GM21423 (cell line): ENCODE measurements at regions not wholly inside any gene's neighbourhood (a gene's known extent, or its start where the extent isn't known, plus 50 kb on each side); places are given as distances from the start of the nearest gene placed in this dataset.

Experiments used
- ATAC-seq: cut with Tn5 transposase; IDR thresholded peaks from one replicate; pipeline ENCODE4 v1.9.1; 2021; ENCODE audit warnings: mild to moderate bottlenecking, moderate library complexity; ENCODE audit not compliant: unreplicated experiment

DNA sequence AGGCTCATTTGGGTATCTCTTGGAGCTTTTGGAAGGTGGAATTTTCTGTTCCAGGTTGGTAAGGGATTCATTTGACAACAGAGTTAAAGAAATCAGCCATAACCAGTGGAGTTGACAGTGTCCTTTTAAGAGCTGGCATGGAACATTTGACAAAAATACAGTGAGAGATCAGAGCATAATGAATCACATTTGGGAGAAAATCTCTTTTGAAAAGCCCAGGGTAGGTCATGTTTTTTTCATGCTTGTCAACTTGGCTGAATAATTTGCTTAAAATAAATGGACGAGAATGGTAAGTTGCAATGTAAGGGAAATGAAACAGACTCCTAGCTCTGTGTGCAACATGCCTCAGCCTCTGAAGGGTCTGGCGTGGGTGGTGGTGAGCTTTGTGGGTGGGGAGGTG, 235.3 kb upstream of the N4BP1 start:
- no peak for ATAC-seq

DNA sequence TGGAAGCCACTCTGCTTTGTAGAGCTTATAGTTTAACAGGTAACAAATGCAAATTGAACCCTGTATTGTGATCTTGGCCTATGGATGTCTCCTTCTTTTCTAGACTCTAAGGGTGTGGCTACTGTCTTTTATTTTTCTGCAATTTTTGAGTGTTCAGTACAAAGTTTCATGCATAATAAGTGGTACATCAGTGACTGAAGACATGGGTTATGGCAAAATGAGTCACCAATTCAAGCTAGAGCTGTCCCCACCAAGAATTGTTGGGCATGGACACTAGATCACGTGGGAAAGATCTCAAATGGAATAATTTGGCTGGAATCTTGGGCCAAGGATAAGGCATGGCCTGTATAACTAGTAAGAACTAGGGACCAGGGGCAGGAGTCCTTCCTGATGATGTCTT, 228.4 kb upstream of the N4BP1 start:
- ATAC-seq: no peak

DNA sequence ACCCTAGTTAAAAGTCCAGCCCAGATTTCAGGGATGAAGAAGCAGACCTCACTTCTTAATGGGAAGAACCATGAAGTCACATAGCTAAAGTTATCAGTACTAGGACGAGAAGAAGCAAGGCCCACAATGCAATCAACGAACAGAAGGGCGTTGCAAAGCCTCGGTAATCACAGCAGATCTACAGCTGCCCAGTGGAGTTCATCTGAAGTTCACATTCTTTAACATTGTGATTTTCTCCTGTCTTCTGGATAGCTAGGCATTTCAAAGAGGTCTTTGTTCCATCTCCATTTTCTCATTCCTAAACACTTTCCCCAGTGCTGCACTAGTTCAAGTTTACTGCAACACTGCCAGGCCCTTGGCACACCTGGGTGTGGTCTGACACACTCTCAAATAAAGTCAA, 226.7 kb upstream of the N4BP1 start:
- ATAC-seq: no peak

DNA sequence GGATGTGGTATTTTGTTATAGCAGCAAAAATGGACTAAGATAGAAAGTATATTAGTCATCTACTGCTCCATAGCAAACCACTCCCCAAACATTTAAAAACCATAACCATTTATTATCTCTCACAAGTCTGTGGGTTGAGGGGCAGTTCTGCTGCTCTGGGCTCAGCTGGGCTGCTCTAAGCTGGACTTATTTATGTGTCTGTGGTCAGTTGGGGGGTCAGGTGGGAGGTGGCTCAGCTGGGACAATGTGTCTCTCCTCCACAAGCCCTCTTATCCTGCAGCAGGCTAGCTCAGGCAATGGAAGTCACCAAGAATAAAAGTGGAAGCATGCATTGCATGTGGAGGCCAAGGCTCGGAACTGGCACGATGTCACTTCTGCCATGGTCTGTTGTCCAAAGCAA, 226.1 kb upstream of the N4BP1 start:
- ATAC-seq: no peak

DNA sequence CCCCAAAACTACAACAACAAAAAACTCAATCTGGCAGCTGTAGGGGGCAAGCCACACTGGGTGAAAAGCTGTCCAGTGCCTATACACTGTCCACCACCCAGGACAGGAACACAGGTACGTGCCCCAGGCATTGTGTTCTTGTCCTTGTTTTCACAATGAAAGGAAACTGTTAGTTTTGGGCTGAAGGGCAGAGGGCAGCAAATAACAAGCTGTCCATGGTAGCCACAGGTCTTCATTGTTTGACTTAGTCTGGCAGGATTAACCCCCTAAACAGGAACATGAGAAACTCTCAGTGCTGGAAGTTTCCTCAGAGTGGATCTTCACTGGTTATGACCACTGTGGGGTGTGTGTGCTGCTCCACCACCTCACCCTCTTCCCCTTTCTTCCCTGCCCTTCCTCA, 224.6 kb upstream of the N4BP1 start:
- no peak for ATAC-seq

DNA sequence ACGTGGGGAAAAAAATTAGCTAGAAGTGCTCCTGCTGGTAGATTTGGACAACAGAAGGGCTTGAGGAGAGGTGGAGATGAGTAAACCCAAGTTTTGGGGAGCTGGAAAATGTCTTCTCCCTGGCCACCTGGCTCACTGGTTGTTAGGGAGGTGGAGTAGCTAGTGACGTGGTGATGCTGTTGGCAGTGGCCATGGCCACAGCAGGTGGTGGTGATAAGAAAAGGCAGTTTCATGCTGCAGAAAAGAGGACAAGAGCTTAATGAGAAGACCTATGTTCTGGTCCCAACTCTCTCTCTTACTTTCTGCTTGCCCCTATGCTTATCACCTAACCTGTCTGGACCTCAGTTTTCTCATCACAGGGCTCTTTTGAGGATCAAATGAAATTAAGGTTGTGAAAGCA, 223.5 kb upstream of the N4BP1 start:
- ATAC-seq: no peak

DNA sequence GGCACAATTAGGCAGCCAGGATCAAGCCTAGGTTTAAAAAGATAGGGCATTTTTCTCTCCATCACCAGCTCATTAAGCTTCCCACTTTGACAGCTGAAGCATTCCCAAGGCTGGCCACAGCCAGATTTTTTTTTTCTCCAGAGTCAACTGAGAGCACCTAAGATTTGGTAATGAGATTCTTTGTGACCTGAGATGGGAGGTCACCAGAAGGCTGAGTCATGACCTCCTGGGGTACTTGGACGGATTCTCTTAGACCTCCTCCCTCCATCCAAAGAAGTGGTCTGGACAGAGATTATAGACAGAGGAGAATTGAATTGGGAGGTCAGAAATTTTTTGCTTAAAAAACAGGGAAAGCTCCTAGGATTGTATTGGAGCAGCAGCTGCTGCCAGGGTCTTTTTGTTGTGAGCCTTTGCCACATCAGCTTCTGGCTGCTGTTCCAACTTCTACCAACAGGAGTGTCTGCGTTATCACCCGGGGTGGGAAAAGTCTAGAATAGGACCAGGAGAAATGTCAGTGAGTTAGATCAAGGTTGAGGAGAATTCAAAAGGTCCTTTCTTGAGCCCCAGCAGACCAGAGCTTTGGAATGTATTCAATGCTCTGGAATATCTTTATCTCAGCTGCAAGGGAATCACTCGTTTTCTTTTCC, 221.2 kb upstream of the N4BP1 start:
- no peak for ATAC-seq

DNA sequence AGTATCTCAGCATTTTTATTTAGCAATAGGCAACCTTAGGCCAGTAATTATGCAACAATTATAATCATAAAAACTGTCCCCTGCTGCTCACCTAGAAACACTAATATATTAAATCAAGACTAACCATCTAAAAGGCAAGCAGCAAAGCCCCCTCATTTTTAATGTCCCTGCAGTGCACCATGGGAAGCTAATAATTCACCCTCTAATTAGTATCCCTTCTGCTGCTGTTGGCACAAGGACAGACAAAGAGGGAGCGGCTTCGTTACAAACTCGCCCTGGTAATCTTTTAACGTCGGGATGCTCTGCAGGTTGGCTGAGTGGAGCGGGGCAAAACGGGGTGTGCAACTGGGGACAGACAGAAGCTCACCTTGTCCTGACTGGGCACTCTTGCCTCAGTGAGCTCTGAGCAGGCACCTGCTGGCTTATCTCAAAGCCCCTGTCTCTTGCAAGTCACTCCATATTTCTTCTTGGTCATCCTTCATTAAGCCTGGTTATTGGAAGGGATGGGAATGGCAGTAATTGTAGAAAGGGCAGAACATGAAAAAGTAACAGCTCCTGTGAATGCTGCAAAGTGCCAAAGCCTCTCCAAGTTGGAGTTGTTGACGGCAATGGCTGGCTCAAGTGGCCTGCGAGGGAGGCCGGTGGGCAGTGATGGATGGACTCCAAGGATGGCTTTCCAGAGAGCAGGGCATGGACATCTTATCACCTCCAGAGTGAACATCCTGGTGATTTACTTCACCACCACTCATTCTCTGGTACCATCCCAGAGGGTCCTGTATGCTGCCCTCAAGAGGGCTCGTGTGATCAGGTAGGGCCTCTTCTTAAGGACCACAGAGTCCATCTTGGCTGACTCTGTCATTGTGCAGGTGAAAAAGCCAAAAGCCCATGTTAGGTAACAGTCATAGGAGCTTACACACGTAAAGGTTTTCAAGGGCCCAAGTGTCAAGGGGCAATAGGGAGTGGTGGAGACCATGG, 219.6 kb upstream of the N4BP1 start:
- ATAC-seq: no peak

DNA sequence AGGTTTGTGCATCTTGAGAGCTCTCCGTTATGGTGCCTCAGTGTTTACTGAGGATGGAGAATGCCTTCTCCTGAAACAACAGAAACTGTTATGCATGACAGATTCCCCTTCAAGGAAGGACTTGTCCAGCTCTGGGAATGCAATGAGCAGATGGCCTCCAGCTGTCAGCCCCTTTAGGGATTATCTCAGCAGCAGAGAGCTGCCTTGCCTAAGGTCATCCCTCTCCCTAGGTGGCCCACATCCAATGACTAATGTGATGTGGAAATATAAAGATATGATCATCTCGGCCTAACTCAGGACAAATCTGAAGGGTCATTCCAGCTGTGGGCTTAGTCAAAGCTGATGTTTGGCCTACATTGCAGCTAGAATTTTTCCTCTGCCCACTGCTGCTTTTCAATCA, 214.3 kb upstream of the N4BP1 start:
- ATAC-seq: no peak

DNA sequence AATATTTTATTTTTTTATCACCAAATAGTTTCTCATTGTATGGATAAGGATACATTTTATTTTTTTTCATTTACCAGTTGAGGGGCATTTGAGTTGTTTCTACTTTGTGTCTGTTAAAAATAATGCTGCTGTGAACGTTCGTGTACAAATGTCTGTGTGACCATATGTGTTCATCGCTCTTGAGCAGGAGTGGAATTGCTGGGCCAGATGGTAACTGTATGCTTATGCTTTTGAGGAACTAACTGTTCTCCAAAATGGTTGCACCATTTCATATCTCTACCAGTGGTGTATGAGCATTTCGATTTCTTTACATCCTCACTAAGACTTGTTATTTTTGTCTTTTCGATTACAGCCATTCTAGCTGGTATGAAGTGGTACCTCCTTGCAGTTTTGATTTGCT, 212.5 kb upstream of the N4BP1 start:
- no peak for ATAC-seq

DNA sequence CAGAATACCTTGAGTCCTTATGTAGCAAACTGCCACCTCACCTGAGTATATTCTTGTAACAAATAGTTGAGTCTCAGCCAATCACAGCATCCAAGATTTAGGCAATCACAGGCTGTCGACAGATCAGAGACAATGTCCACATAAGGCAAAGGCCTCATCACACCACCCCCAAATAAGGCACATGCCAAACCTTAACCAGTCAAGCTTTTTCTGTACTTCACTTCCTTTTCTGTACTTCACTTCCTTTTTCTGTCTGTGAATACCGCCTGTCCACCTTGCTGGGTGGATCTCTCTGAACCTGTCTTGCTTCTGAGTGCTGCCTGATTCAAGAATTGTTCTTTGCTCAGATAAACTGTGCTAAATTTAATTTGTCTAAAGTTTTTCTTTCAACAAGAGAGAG, 210.4 kb upstream of the N4BP1 start:
- ATAC-seq: no peak

DNA sequence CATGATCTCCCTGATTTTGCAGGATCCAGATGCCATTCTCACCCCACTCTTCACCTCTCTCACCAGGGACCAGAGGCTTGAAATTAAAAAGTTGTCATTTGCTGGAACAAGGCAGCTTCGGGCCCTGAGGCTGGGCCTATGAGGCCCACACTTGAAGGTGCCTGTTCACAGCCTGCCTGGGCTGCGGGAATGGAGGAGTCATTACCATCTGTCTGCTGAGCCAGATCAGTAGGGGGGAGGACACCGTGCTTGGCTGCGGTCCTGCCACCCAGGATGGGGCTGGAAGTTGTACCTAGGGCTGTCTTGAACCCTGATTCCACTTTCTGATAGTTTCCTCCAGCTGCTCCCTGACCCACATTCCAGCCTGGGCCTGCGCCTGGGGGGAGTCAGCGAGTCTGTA, 208.3 kb upstream of the N4BP1 start:
- no peak for ATAC-seq

DNA sequence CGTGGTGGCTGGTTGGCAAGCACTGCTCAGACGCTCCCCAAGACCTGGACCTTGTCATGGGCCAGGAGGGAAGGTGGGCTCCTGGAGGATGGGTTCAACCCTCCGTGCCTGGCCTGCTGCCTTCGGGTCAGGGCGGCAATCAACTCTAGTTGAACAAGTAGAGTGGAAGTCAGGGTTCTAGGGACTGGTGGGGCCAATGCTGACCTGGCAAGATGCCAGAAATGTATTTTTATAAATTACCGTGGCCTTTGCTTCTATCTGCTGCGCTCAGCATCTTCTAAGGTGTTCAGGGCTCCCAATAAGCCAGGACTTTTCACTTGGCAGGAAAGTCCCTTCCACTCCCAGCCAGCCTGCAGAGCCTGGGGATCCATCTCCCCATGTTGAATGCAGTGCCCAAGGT, 207.1 kb upstream of the N4BP1 start:
- no peak for ATAC-seq

DNA sequence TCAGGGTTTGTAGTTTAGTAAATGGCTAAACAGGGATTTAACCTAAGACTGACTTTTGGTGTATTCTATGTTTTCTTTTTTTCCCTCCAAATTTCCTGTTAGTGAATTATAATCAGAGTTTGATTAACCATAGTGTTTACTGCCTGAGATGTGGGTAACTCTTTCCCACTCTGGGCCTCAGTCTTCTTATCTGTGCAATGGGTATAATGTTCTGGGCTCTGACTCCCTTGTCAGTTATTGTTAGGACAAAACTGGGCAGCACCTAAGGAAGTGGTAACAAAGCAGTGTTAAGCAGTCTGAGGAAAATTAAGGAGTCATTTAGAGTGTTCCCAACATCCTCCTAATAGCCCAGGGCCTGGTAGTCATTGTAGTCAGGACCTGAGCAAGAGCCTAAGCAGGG, 206.4 kb upstream of the N4BP1 start:
- no peak for ATAC-seq

DNA sequence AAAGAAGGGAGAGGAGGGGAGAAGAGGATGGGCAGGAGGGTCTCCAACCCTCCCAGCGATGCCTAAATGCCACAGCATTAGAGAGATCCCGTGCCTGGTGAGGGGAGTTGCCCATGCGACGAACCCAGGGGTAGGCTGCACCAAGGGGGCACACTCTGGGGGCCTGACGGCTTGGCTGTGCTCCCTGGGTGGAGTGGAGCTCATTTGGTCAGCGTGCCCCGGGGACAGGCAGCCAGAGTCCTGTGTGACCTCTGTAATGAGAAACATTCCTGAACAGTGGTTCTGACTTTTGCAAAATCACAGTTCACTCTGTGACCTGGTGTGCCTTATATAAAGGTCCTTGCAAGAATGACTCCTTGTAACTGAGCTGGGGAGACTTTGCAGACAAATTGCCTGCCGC, 205.0 kb upstream of the N4BP1 start:
- no peak for ATAC-seq

DNA sequence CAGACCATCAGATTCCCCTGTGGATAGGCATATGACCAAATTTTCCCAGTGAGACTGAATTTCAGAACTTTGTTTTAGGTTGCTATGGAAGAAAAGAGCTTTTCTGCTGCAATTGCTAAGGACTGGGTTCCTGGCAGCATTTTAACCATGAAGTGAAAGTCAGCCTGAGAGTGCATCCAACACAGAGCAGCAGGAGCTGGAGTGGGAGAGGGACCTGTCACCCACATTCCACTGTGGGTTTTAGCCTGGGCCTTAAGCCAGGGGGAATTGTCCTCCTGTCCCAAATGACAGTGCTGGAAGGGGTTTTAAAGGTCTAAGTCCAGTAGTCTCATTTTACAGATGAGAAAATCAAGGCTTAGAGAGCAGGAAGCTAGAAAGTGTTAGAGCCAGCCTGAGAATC, 203.5 kb upstream of the N4BP1 start:
- ATAC-seq: no peak

DNA sequence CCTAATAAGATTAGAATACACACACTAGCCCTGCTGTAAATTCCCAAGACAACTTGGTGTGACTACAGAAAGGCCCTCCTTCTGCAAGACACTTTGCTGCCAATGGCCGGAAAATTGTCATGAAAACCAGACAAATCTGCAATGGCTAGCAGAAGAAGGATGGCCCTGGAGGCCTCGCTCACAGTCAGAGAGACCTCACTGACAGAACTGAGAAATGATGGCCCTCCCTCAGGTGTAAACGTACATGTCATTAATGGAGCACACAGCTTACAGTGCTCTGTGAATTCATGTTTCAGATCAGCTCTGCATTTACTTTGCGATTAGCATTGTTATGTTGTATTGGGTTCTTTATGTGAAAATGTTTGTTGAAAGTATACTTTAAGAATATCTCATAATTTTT, 202.9 kb upstream of the N4BP1 start:
- no peak for ATAC-seq

DNA sequence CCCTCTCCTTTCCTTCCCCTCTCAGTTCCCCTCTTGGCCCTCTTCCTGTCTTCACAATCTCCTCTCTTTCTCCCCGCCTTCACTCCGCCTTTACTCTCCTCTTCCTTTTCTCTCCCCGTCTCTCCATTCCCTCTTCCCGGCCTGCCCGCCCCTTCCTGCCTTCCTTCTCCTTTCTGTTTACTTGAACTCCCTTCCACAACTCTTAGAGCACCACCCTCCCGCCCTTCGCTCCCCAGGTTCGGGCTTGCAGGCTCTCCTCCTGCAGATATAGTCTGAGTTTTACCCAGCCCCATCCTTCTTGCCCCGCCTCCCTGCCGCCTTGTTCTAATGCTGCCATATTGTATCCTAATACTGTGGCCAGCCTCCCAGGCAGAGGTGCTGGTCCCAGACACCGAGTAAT, 201.5 kb upstream of the N4BP1 start:
- ATAC-seq: no peak

DNA sequence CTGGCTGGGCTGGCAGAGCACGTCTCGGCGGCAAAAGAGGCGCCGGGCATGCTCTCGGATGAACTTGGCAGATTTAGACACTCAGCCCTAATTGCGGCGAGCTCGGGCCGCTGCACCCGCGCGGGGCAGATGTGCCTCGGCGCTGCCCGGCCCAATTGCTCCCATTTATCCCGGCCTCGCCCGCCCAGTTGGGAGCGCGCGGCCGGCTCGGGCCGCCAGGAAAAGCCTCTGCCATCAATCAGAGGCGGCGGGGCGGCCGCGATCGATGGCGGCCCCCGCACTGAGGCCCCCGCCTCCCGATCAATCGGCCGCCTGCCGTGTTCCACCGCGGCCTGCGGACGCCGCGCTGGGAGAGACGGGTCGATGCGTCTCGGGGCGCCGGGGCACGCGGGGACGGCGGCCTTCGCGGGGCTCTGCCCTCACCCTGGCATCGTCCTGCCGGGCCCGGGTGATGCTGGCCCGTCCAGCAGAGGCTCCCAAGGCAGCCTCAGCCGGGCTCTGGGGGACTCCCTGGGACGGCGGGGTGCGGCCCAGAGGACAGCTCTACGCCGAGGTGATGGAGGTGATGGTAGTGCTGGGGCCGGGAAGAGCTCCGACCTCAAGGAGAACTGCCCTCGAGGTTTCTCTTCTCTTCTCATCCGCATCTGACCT, 200.9 kb upstream of the N4BP1 start:
- no peak for ATAC-seq

DNA sequence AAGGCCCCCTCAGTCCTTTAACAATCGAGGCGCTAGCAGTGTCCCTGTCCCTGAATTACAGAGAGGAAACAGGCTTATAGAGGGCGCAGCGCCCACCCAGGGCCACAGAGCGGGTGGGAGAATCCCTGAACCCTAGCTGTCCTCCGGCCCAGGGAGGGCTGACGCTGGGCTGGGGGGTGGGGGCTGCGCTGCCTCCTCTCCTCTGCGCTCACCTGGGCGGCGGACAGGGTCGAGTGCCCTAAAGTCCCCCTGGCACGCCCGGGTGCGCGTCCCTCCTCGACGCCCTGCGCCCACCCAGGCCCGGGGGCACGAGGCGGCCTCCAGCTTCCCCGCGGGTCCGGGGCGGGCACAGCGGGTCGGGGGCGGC, 200.4 kb upstream of the N4BP1 start:
- no peak for ATAC-seq

DNA sequence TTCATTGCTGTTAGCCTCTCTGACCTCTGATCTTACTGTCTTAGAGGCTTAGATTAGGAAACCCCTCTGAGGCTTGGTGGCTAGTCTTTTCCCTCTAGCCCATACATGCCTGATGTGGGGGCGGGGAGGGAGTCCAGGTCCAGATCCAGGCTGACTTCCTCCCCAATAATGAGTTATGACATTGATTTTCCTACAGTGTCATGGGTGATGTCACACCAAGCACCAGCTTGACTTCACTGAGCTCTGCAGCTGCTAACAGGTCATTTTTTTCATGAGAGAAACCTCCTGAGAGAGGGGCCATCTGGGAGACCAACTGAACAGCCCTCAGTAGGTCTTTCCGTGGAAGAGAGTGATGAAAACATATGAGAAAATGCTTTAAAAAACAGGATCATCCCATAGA, 180.2 kb upstream of the N4BP1 start:
- no peak for ATAC-seq

DNA sequence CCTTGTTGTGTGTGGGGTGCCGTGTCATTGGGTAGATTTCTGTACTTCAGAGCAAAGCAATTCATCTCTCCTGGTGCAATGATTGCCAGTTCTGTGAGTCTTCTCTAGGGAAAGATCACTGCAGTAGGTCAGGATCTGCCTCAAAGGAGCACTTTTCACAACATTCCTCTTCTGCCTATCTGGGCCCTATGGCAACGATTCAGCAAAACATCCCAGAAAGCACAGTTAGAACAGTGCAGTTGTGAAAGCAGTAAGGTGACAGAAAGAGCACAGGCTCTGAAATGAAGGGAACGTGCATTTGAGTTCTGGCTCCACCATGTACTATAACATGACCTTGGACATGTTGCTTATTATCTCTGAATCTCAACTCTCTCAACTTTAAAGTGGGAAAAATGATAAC, 178.5 kb upstream of the N4BP1 start:
- no peak for ATAC-seq
